Peyer's patch (tissue), 4 donors: ENCODE measurements at regions not wholly inside any gene's neighbourhood (a gene's known extent, or its start where the extent isn't known, plus 50 kb on each side); places are given as distances from the start of the nearest gene placed in this dataset.

Experiments
- CTCF ChIP-seq, 6 experiments: fragments of 450-650 bp in 4 of 6; fragments of 200-600 bp in 2 of 6; sonication (generic) in 1 of 6; IDR thresholded peaks; one replicate each; pipeline ENCODE4 v1.5.1; 2017 to 2019; ENCODE audit warnings: antibody characterized with exemption in 6 of 6, mild to moderate bottlenecking in 3 of 6, moderate library complexity in 1 of 6
- POLR2A ChIP-seq, 2 donors: fragments of 450-650 bp; IDR thresholded peaks; one replicate each; pipeline ENCODE4 v1.5.1; 2017; ENCODE audit warnings: antibody characterized with exemption in 2 of 2, mild to moderate bottlenecking in 2 of 2, moderate library complexity in 2 of 2

GRCh38 chr6:16947375-16948015 lies 154.4 kb upstream of the STMND1 start:
- no peak for TF ChIP-seq CTCF (IDR thresholded peaks at IDR 0.05)
- no peak for TF ChIP-seq POLR2A (IDR thresholded peaks at IDR 0.05)
